Dermis microvascular lymphatic vessel endothelial cell (primary cell): ENCODE measurements at regions not wholly inside any gene's neighbourhood (a gene's known extent, or its start where the extent isn't known, plus 50 kb on each side); places are given as distances from the start of the nearest gene placed in this dataset.

Experiments
- DNase-seq, 2 donors: peaks; one replicate each; pipeline versions ENCODE4 v3.0.0 to v3.0.0-alpha.2; 2010; ENCODE audit warnings: low read depth in 2 of 2

DNA sequence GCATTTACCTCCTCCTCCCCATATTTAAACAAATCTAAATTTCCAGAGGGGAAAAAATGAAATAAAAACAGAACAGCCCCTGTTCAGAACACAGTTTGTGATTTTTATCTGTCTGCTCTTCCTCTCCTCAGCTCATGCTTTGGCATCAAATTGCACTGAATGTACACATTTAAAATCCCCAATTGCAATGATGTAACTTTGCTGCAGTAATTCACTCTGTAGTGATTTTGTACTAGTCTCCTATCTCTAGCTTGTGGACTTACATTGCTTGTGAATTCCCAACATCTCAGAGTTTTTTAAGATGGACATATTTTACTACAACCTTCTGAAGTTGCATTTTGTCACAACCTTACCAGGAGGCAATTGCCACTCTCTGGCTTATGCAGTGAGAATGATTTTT, 81.6 kb upstream of the ROBO2 start:
- DNase-seq, result no peak

- no peak for DNase-seq
These were observed 81.0 kb upstream of the ROBO2 start for GRCh38 chr3:76958861-76959260.

- no peak for DNase-seq
These were observed 78.6 kb upstream of the ROBO2 start for GRCh38 chr3:76961284-76961683.

GRCh38 chr3:76965122-76965725, 74.7 kb upstream of the ROBO2 start:
- no peak for DNase-seq

- DNase-seq, result no peak
These were observed 70.4 kb upstream of the ROBO2 start for GRCh38 chr3:76969471-76969870.

- DNase-seq, result no peak
These were observed 69.8 kb upstream of the ROBO2 start for GRCh38 chr3:76969996-76970615.

GRCh38 chr3:76972624-76973296, 67.1 kb upstream of the ROBO2 start:
- DNase-seq, result no peak

- no peak for DNase-seq
These were observed 62.9 kb upstream of the ROBO2 start for GRCh38 chr3:76976996-76977395.

DNA sequence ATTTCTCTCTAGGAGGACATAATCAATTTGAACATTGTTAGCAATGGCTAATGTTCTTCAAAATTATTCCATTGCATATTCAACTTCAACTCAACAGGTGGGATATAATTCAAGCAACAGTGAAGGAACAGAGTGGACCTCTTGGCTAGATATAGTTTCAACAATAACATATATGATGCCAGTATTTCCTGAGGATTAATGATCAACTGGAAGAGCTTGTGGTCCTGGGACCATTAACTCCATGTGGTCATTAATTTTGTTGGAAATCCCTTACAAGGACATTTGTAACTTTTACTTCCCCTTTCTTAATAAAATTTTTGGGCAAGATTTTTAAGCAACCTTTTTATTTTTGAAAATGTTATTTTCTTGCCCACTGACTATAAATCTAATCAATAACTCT, 54.3 kb upstream of the ROBO2 start:
- DNase-seq, result no peak

GRCh38 chr3:76986876-76987474, 52.9 kb upstream of the ROBO2 start:
- no peak for DNase-seq
